VCaP (cell line): ENCODE measurements at regions not wholly inside any gene's neighbourhood (a gene's known extent, or its start where the extent isn't known, plus 50 kb on each side); places are given as distances from the start of the nearest gene placed in this dataset.

Experiments used
- H3K27ac ChIP-seq: fragments of 450-650 bp; 2 replicates; pipeline ENCODE4 v1.5.1; 2017
- TF ChIP-seq, protein P1 (sequence below): fragments of 450-650 bp; conservative IDR thresholded peaks from 2 replicates; pipeline ENCODE4 v1.5.1; 2017; ENCODE audit warnings: mild to moderate bottlenecking, moderate library complexity

DNA sequence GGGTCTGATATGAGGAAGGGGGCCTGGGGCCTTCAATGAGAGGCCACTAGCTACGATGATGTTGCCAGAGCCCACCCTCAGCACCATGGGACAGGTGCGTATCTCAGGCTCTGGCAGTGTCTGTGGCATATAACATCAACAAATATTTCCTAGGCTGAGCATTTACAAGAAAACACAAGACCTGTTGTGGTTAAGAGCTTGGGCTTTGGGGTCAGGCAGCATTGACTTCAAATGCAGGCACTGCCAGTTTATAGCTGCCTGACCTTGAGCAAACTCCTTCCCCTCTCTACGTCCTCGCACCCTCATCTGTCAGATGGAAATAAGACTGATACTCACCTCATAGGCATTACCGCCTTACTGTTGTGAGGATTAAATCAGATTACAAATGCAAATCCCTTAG is 156.0 kb downstream of the KATNAL1 start:
- H3K27ac ChIP-seq: no peak overlapping the region
- TF ChIP-seq, protein P1, sequence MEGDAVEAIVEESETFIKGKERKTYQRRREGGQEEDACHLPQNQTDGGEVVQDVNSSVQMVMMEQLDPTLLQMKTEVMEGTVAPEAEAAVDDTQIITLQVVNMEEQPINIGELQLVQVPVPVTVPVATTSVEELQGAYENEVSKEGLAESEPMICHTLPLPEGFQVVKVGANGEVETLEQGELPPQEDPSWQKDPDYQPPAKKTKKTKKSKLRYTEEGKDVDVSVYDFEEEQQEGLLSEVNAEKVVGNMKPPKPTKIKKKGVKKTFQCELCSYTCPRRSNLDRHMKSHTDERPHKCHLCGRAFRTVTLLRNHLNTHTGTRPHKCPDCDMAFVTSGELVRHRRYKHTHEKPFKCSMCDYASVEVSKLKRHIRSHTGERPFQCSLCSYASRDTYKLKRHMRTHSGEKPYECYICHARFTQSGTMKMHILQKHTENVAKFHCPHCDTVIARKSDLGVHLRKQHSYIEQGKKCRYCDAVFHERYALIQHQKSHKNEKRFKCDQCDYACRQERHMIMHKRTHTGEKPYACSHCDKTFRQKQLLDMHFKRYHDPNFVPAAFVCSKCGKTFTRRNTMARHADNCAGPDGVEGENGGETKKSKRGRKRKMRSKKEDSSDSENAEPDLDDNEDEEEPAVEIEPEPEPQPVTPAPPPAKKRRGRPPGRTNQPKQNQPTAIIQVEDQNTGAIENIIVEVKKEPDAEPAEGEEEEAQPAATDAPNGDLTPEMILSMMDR: no peak

GRCh38 chr13:30149248-30149647 is 158.1 kb downstream of the KATNAL1 start:
- TF ChIP-seq, protein P1: no peak
- H3K27ac ChIP-seq: no peak overlapping the region

- TF ChIP-seq, protein P1: no peak
- H3K27ac ChIP-seq: no peak overlapping the region
Observed at GRCh38 chr13:30148786-30149185, 158.6 kb downstream of the KATNAL1 start.

DNA sequence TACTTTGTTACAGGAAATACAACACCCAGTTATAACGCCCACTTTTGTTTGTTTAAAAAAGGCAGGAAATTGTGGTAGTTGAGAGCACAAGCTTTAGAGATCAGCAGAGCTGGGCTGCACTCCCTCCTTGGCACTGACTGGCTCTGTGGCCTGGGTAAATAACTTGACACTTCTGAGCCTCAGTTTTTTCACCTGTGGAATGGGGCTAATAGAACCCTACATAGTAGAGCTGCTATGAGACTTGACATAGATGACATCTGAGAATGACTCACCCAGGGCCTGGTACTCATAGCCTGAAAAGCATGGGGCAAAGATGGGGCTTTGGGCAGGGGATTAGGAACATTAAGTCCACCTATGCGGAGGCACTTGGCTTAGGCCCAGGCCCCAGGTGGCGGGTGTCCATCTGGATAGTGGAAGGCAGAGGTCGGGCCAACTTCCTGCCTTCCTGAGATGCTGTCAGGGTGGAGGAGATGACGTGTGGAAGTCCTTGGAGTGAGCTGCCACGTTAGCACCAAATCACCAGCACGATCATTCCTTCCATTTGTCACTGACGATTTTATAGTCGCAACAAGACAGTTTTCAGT is 159.1 kb downstream of the KATNAL1 start:
- H3K27ac ChIP-seq: no peak overlapping the region
- TF ChIP-seq, protein P1: no peak

- no peak overlapping the region for H3K27ac ChIP-seq
- TF ChIP-seq, protein P1: no peak
Observed at GRCh38 chr13:30147421-30147820, 159.9 kb downstream of the KATNAL1 start.

GRCh38 chr13:30147015-30147414 is 160.3 kb downstream of the KATNAL1 start:
- TF ChIP-seq, protein P1: no peak
- no peak overlapping the region for H3K27ac ChIP-seq

DNA sequence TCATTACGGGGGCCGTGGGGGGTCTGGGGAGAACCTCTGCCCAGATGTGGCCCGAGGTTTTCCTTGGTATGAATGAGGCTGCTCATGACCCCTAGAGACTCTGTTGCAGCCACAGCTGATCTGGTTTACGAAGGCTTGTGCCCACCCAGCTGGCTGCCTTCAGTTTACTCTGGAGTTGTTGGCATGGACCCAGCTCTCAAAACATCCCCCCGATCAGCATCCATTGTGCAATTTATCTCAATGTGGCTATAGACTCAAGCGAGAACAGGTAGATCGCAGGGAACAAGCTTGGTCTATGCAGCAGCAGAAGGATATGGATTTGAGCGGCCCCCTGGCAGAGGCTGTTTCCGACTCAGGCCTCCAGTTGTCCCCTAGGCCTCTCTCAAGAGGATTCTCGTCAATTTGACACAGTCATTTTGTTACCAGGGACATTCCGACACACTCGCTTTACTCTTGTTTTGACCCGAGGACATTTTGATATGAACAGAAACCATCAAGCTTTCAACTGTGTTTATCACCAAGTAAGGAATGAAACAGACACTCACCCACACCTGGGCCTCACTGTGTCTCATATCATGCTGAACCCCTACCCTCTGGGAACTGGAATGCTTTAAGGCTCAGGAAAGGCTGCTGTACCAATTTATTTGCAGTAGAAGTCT is 161.5 kb downstream of the KATNAL1 start:
- no peak overlapping the region for H3K27ac ChIP-seq
- TF ChIP-seq, protein P1: no peak
